Spleen (tissue), 7 donors: ENCODE measurements at regions not wholly inside any gene's neighbourhood (a gene's known extent, or its start where the extent isn't known, plus 50 kb on each side); places are given as distances from the start of the nearest gene placed in this dataset.

ENCODE experiments used
- CTCF ChIP-seq, 11 experiments: fragments of 200-600 bp in 7 of 11; fragments of 450-650 bp in 4 of 11; sonication (generic) in 4 of 11; IDR thresholded peaks in 8 of 11; conservative IDR thresholded peaks in 3 of 11; 1 replicate in 7 of 11; 2 replicates in 4 of 11; pipeline versions ENCODE4 v1.4.0 to v1.8.0; 2016 to 2021; ENCODE audit warnings: antibody characterized with exemption in 11 of 11, inconsistent platforms in 4 of 11, mild to moderate bottlenecking in 1 of 11
- POLR2A ChIP-seq, 3 donors: fragments of 450-650 bp; IDR thresholded peaks; one replicate each; pipeline ENCODE4 v1.5.1; 2017; ENCODE audit warnings: antibody characterized with exemption in 3 of 3, mild to moderate bottlenecking in 1 of 3
- donor health status: DM: no; HTN: no; CAD: no; lungs with moderate emphysema.
- donor health status: DM: no; HTN: no; CAD: no.
- donor health status: DM: no; HTN: no; CAD: no.

- TF ChIP-seq POLR2A (IDR thresholded peaks at IDR 0.05) (no peak), CTCF (IDR thresholded peaks at IDR 0.05 in 8 of 11, conservative IDR thresholded peaks at IDR 0.05 in 3 of 11) (no peak)
These were observed 76.5 kb upstream of the APCDD1 start for GRCh38 chr18:10377956-10378355.
